ENCODE measurements at regions not wholly inside any gene's neighbourhood (a gene's known extent, or its start where the extent isn't known, plus 50 kb on each side); places are given as distances from the start of the nearest gene placed in this dataset.
"Not testable (repeated sequence)": the region's sequence is repeated elsewhere in the genome, so short reads cannot be mapped to it uniquely, and the experiment has no call there.

GRCh38 chr11:100585728-100586127 lies 101.4 kb upstream of the ARHGAP42 start:
- DNase-seq = no peak

- no peak for DNase-seq
These were observed 100.6 kb upstream of the ARHGAP42 start for GRCh38 chr11:100586361-100587101.

GRCh38 chr11:100592619-100593260 lies 94.3 kb upstream of the ARHGAP42 start:
- DNase-seq = no peak

- DNase-seq = no peak
These were observed 93.8 kb upstream of the ARHGAP42 start for GRCh38 chr11:100593291-100593690.

GRCh38 chr11:100594320-100594719 lies 92.8 kb upstream of the ARHGAP42 start:
- no peak for DNase-seq

GRCh38 chr11:100600941-100601340 lies 86.1 kb upstream of the ARHGAP42 start:
- DNase-seq = no peak

- DNase-seq = no peak
These were observed 84.4 kb upstream of the ARHGAP42 start for GRCh38 chr11:100602716-100603115.

- DNase-seq = not testable (repeated sequence)
These were observed 79.3 kb upstream of the ARHGAP42 start for GRCh38 chr11:100607761-100608160.

- DNase-seq = no peak
These were observed 74.3 kb upstream of the ARHGAP42 start for GRCh38 chr11:100612766-100613165.

- DNase-seq = no peak
These were observed 68.2 kb upstream of the ARHGAP42 start for GRCh38 chr11:100618914-100619313.

- no peak for DNase-seq
These were observed 67.6 kb upstream of the ARHGAP42 start for GRCh38 chr11:100619484-100619883.

- no peak for DNase-seq
These were observed 64.7 kb upstream of the ARHGAP42 start for GRCh38 chr11:100622404-100622803.

- DNase-seq = no peak
These were observed 62.7 kb upstream of the ARHGAP42 start for GRCh38 chr11:100624346-100624745.

GRCh38 chr11:100625041-100625440 lies 62.0 kb upstream of the ARHGAP42 start:
- DNase-seq = no peak

- DNase-seq = no peak
These were observed 57.4 kb upstream of the ARHGAP42 start for GRCh38 chr11:100629671-100630070.

GRCh38 chr11:100630898-100631297 lies 56.2 kb upstream of the ARHGAP42 start:
- DNase-seq = no peak

GRCh38 chr11:100631316-100631715 lies 55.8 kb upstream of the ARHGAP42 start:
- DNase-seq = no peak

- DNase-seq = no peak
These were observed 54.1 kb upstream of the ARHGAP42 start for GRCh38 chr11:100632941-100633452.

- no peak for DNase-seq
These were observed 51.9 kb upstream of the ARHGAP42 start for GRCh38 chr11:100635194-100635593.

- no peak for DNase-seq
These were observed 50.6 kb upstream of the ARHGAP42 start for GRCh38 chr11:100636536-100636935.

All from CD4-positive, alpha-beta T cell treated with Interleukin-4 for 1 hour (primary cell).